ENCODE measurements at regions not wholly inside any gene's neighbourhood (a gene's known extent, or its start where the extent isn't known, plus 50 kb on each side); places are given as distances from the start of the nearest gene placed in this dataset.

GRCh38 chr20:10998476-10998875 lies 324.7 kb upstream of the JAG1 start:
- no peak overlapping the region for H3K27ac ChIP-seq (ENCODE audit: extremely low read length, insufficient read depth, low read length)
- no peaks in the 10 kb centered on the region for H3K9me3 ChIP-seq (ENCODE audit: low read length)
- intact Hi-C loops (cut with micrococcal nuclease; ENCODE audit: unreplicated experiment) (no loop called here), in situ Hi-C loops (cut with HindIII; ENCODE audit: extremely low pct_ligation_motif_present, low pct_unique_long_range_greater_than_20kb) (no loop called here)
- POLR2A ChIA-PET: no interaction called here
- no TSS peak for BruUV-seq (replicated peaks)
- WGBS (ENCODE audit: low lambda C conversion rate): 4% methylated on average over 4 of the region's 4 CpGs
- no peak for FAIRE-seq
- no peak overlapping the region for H2AFZ ChIP-seq (ENCODE audit: low read length)
- H3K79me2 ChIP-seq (ENCODE audit: insufficient read depth, low read length): no peaks in the 10 kb centered on the region
- no peak for TF ChIP-seq PHF5A (CRISPR knock-in tag; IDR thresholded peaks at IDR 0.05; ENCODE audit: low read depth, unreplicated experiment)
- TF ChIP-seq MAFF (IDR thresholded peaks at IDR 0.05; ENCODE audit: low read depth, low read length): peak; percentile 71
- TF ChIP-seq MAFK (conservative IDR thresholded peaks at IDR 0.05 in 1 of 2, IDR thresholded peaks at IDR 0.05 in 1 of 2; ENCODE audit: low read length in 2 of 2): peak; percentile 66 to 84
- TF ChIP-seq ZFP91 (CRISPR knock-in tag; IDR thresholded peaks at IDR 0.05; ENCODE audit: borderline replicate concordance): no peak
- H3K36me3 ChIP-seq (replicated peaks in 1 of 2; ENCODE audit: control insufficient read depth in 1 of 2, insufficient read depth in 2 of 2, low read length in 2 of 2): no peaks in the 10 kb centered on the region
- no peak for ATAC-seq
- no peak overlapping the region for H3K9ac ChIP-seq (ENCODE audit: insufficient read depth, low read depth, low read length)
- H3K4me3 ChIP-seq (replicated peaks in 1 of 3; ENCODE audit: insufficient read depth in 1 of 3, low read depth in 2 of 3, low read length in 3 of 3): no peak overlapping the region
- no peak for DNase-seq (ENCODE audit: low spot score)
- no peaks in the 10 kb centered on the region for H3K27me3 ChIP-seq (ENCODE audit: control insufficient read depth in 1 of 2, insufficient read depth in 2 of 2, low read length in 2 of 2)
- no peaks in the 10 kb centered on the region for H3K4me1 ChIP-seq (ENCODE audit: insufficient read depth, low read length)
- no peaks in the 10 kb centered on the region for H4K20me1 ChIP-seq (ENCODE audit: insufficient read depth, low read length)
- CTCF ChIA-PET (ENCODE audit: low intra/inter-chr PET ratio, low total read pairs): no interaction called here
- H3K4me2 ChIP-seq (ENCODE audit: low read depth, low read length): no peak overlapping the region

GRCh38 chr20:11000416-11000815 lies 326.6 kb upstream of the JAG1 start:
- Histone ChIP-seq H3K4me1 (ENCODE audit: insufficient read depth, low read length) (no peaks in the 10 kb centered on the region), H2AFZ (ENCODE audit: low read length) (no peak overlapping the region), H3K4me2 (ENCODE audit: low read depth, low read length) (no peak overlapping the region), H3K36me3 (replicated peaks in 1 of 2; ENCODE audit: control insufficient read depth in 1 of 2, insufficient read depth in 2 of 2, low read length in 2 of 2) (no peaks in the 10 kb centered on the region), H3K9ac (ENCODE audit: insufficient read depth, low read depth, low read length) (no peak overlapping the region), H4K20me1 (ENCODE audit: insufficient read depth, low read length) (no peaks in the 10 kb centered on the region), H3K9me3 (ENCODE audit: low read length) (no peaks in the 10 kb centered on the region), H3K27me3 (ENCODE audit: control insufficient read depth in 1 of 2, insufficient read depth in 2 of 2, low read length in 2 of 2) (no peaks in the 10 kb centered on the region), H3K79me2 (ENCODE audit: insufficient read depth, low read length) (no peaks in the 10 kb centered on the region), H3K27ac (ENCODE audit: extremely low read length, insufficient read depth, low read length) (no peak overlapping the region), H3K4me3 (replicated peaks in 1 of 3; ENCODE audit: insufficient read depth in 1 of 3, low read depth in 2 of 3, low read length in 3 of 3) (no peak overlapping the region)
- 2% methylated on average over 1 of the region's 1 CpG for WGBS (ENCODE audit: low lambda C conversion rate)
- DNase-seq (ENCODE audit: low spot score): no peak
- ChIA-PET POLR2A (no interaction called here), CTCF (ENCODE audit: low intra/inter-chr PET ratio, low total read pairs) (no interaction called here)
- in situ Hi-C loops (cut with HindIII; ENCODE audit: extremely low pct_ligation_motif_present, low pct_unique_long_range_greater_than_20kb) (no loop called here), intact Hi-C loops (cut with micrococcal nuclease; ENCODE audit: unreplicated experiment) (no loop called here)
- BruUV-seq (replicated peaks): no TSS peak
- FAIRE-seq: no peak
- ATAC-seq: no peak
- TF ChIP-seq NR1H2 (CRISPR knock-in tag; IDR thresholded peaks at IDR 0.05; ENCODE audit: borderline replicate concordance, low read depth): no peak
- TF ChIP-seq SMARCC2 (IDR thresholded peaks at IDR 0.05): no peak
- TF ChIP-seq ZNF17 (CRISPR knock-in tag; IDR thresholded peaks at IDR 0.05): no peak
- no peak for TF ChIP-seq ZNF441 (CRISPR knock-in tag; IDR thresholded peaks at IDR 0.05; ENCODE audit: borderline replicate concordance)
- TF ChIP-seq ISX (CRISPR knock-in tag; conservative IDR thresholded peaks at IDR 0.05): no peak
- TF ChIP-seq FOXP4 (CRISPR knock-in tag; IDR thresholded peaks at IDR 0.05): no peak
- no peak for TF ChIP-seq MLX (CRISPR knock-in tag; IDR thresholded peaks at IDR 0.05)
- TF ChIP-seq ZNF7 (CRISPR knock-in tag; IDR thresholded peaks at IDR 0.05): no peak
- no peak for TF ChIP-seq ZNF710 (CRISPR knock-in tag; IDR thresholded peaks at IDR 0.05; ENCODE audit: borderline replicate concordance)
- TF ChIP-seq EEA1 (CRISPR knock-in tag; IDR thresholded peaks at IDR 0.05; ENCODE audit: borderline replicate concordance): no peak
